ENCODE measurements at regions not wholly inside any gene's neighbourhood (a gene's known extent, or its start where the extent isn't known, plus 50 kb on each side); places are given as distances from the start of the nearest gene placed in this dataset.
"Not testable (repeated sequence)": the region's sequence is repeated elsewhere in the genome, so short reads cannot be mapped to it uniquely, and the experiment has no call there.

DNA sequence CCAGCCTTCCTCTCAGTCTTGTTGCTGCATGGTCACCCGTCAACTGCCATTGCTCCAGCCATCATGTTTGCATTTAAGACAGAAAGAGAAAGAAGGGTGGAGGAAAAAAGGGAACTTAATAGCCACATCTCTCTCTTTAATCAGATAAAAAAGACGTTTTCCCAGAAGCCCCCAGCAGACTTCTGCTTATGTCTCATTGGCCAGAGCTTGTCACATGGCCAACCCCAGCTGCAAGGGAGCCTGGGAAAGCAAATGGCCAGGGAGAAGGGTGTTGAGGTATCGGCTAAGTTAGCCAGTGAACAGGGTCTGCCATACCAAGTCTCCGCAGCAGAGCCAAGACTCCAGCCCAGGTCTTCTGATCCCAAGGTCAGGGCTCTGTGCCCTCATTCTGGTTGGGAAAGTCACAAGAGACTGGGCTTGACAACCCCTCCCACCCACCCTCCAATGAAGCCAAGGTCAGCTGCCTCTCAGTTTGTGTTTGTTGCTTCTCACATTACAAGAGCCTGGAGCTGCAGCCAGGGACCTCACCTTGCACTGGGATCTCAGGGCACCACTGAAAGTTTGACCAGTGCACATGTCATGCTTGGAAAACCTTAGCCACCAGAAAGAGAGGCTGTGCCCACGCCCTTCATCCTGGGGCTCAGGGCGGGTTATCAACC, 80.3 kb upstream of the LYZL2 start:
- DNase-seq, result no peak
- intact Hi-C loops (cut with DNase I), result no loop called here
- no peak overlapping the region for H3K4me3 ChIP-seq (ENCODE audit: low read length in 3 of 3)

GRCh38 chr10:30709229-30709628, 79.7 kb upstream of the LYZL2 start:
- FAIRE-seq, result no peak

More for the DNA sequence above, 80.3 kb upstream of the LYZL2 start:
- Histone ChIP-seq H3K27me3 (ENCODE audit: control insufficient read depth, insufficient read depth, low read length) (no peaks in the 10 kb centered on the region), H3K36me3 (ENCODE audit: control insufficient read depth in 2 of 3, insufficient read depth in 3 of 3, low read length in 3 of 3) (no peaks in the 10 kb centered on the region), H3K27ac (ENCODE audit: low read depth in 2 of 2, low read length in 2 of 2) (no peak overlapping the region), H3K4me1 (ENCODE audit: control insufficient read depth in 2 of 3, insufficient read depth in 2 of 3, low read depth in 1 of 3, low read length in 3 of 3) (peaks cover 0 to 3% (median 0%) of the 10 kb centered on the region in 3 donors), H3K9ac (ENCODE audit: low read length in 3 of 3) (no peak overlapping the region), H3K9me3 (ENCODE audit: control insufficient read depth in 2 of 3, insufficient read depth in 1 of 3, low read length in 3 of 3) (peaks cover 0 to 4% (median 0%) of the 10 kb centered on the region in 3 donors)
- FAIRE-seq, result no peak
- TF ChIP-seq, protein P1, sequence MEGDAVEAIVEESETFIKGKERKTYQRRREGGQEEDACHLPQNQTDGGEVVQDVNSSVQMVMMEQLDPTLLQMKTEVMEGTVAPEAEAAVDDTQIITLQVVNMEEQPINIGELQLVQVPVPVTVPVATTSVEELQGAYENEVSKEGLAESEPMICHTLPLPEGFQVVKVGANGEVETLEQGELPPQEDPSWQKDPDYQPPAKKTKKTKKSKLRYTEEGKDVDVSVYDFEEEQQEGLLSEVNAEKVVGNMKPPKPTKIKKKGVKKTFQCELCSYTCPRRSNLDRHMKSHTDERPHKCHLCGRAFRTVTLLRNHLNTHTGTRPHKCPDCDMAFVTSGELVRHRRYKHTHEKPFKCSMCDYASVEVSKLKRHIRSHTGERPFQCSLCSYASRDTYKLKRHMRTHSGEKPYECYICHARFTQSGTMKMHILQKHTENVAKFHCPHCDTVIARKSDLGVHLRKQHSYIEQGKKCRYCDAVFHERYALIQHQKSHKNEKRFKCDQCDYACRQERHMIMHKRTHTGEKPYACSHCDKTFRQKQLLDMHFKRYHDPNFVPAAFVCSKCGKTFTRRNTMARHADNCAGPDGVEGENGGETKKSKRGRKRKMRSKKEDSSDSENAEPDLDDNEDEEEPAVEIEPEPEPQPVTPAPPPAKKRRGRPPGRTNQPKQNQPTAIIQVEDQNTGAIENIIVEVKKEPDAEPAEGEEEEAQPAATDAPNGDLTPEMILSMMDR (IDR thresholded peaks at IDR 0.05; ENCODE audit: borderline replicate concordance, extremely low read depth, insufficient read depth), result no peak

DNA sequence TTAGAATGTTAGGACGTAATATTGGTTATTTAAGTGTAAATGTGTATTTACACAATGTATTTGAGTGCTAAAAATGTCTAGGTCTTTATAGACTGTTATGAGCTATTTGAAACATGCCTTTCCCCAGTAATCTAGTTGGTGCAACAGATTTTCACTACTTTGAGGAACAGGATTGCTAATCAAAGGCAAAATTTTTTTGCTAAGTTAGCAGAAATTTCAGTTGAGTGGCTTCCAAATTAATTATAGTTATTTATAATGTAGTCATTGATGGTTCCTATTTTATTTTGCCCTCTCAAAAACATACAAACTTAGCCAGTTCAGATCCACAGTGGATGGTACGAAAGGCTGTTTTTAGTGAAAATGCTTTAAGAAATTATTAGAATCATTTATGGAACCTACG, 78.7 kb upstream of the LYZL2 start:
- DNase-seq (no peak), FAIRE-seq (no peak)
- H3K9ac ChIP-seq (ENCODE audit: low read length in 3 of 3), result no peak overlapping the region
- H3K27ac ChIP-seq (ENCODE audit: low read depth in 2 of 2, low read length in 2 of 2), result no peak overlapping the region
- intact Hi-C loops (cut with DNase I), result no loop called here
- H3K36me3 ChIP-seq (ENCODE audit: control insufficient read depth in 2 of 3, insufficient read depth in 3 of 3, low read length in 3 of 3), result no peaks in the 10 kb centered on the region
- H3K9me3 ChIP-seq (ENCODE audit: control insufficient read depth in 2 of 3, insufficient read depth in 1 of 3, low read length in 3 of 3), result no peaks in the 10 kb centered on the region
- TF ChIP-seq, protein P1 (IDR thresholded peaks at IDR 0.05; ENCODE audit: borderline replicate concordance, extremely low read depth, insufficient read depth), result no peak
- H3K27me3 ChIP-seq (ENCODE audit: control insufficient read depth, insufficient read depth, low read length), result no peaks in the 10 kb centered on the region
- peaks cover 0 to 3% (median 0%) of the 10 kb centered on the region in 3 donors for H3K4me1 ChIP-seq (ENCODE audit: control insufficient read depth in 2 of 3, insufficient read depth in 2 of 3, low read depth in 1 of 3, low read length in 3 of 3)
- H3K4me3 ChIP-seq (ENCODE audit: low read length in 3 of 3), result no peak overlapping the region

More at GRCh38 chr10:30709229-30709628, 79.7 kb upstream of the LYZL2 start:
- H3K27me3 ChIP-seq (ENCODE audit: control insufficient read depth, insufficient read depth, low read length), result no peaks in the 10 kb centered on the region
- TF ChIP-seq, protein P1 (IDR thresholded peaks at IDR 0.05; ENCODE audit: borderline replicate concordance, extremely low read depth, insufficient read depth), result no peak
- peaks cover 0 to 3% (median 0%) of the 10 kb centered on the region in 3 donors for H3K4me1 ChIP-seq (ENCODE audit: control insufficient read depth in 2 of 3, insufficient read depth in 2 of 3, low read depth in 1 of 3, low read length in 3 of 3)
- H3K9ac ChIP-seq (ENCODE audit: low read length in 3 of 3), result no peak overlapping the region
- intact Hi-C loops (cut with DNase I), result no loop called here
- no peaks in the 10 kb centered on the region for H3K36me3 ChIP-seq (ENCODE audit: control insufficient read depth in 2 of 3, insufficient read depth in 3 of 3, low read length in 3 of 3)
- no peak overlapping the region for H3K4me3 ChIP-seq (ENCODE audit: low read length in 3 of 3)
- H3K27ac ChIP-seq (ENCODE audit: low read depth in 2 of 2, low read length in 2 of 2), result no peak overlapping the region
- H3K9me3 ChIP-seq (ENCODE audit: control insufficient read depth in 2 of 3, insufficient read depth in 1 of 3, low read length in 3 of 3), result peaks cover 0 to 4% (median 0%) of the 10 kb centered on the region in 3 donors
- no peak for DNase-seq

- H3K9ac ChIP-seq (ENCODE audit: low read length in 3 of 3); H3K9me3 ChIP-seq (ENCODE audit: control insufficient read depth in 2 of 3, insufficient read depth in 1 of 3, low read length in 3 of 3); FAIRE-seq; intact Hi-C loops (cut with DNase I); H3K36me3 ChIP-seq (ENCODE audit: control insufficient read depth in 2 of 3, insufficient read depth in 3 of 3, low read length in 3 of 3); H3K27ac ChIP-seq (ENCODE audit: low read depth in 2 of 2, low read length in 2 of 2); DNase-seq; H3K4me1 ChIP-seq (ENCODE audit: control insufficient read depth in 2 of 3, insufficient read depth in 2 of 3, low read depth in 1 of 3, low read length in 3 of 3); H3K4me3 ChIP-seq (ENCODE audit: low read length in 3 of 3); H3K27me3 ChIP-seq (ENCODE audit: control insufficient read depth, insufficient read depth, low read length): not testable (repeated sequence)
Observed at GRCh38 chr10:30706189-30706588, 76.6 kb upstream of the LYZL2 start.

All from kidney (tissue), 13 donors.